PC-3 (cell line): ENCODE measurements at regions not wholly inside any gene's neighbourhood (a gene's known extent, or its start where the extent isn't known, plus 50 kb on each side); places are given as distances from the start of the nearest gene placed in this dataset.

ENCODE experiments used
- CTCF ChIP-seq: fragments of 300-600 bp; sonication (generic); conservative IDR thresholded peaks from 2 replicates; pipeline ENCODE4 v1.5.1; 2017; ENCODE audit warnings: antibody characterized with exemption, low read depth, mild to moderate bottlenecking, low read length
- EZH2phosphoT487 ChIP-seq: fragments of 300-600 bp; sonication (generic); IDR thresholded peaks from 2 replicates; pipeline ENCODE4 v1.6.1; 2018; ENCODE audit warnings: mild to moderate bottlenecking, antibody characterized with exemption, low read length, borderline replicate concordance

- TF ChIP-seq CTCF (no peak), EZH2phosphoT487 (no peak)
Measured at GRCh38 chr5:63674881-63675280, 287.4 kb downstream of the HTR1A start.
